ENCODE measurements at regions not wholly inside any gene's neighbourhood (a gene's known extent, or its start where the extent isn't known, plus 50 kb on each side); places are given as distances from the start of the nearest gene placed in this dataset.

- no peak for DNase-seq
Measured at GRCh38 chr14:61226015-61226654, 55.0 kb downstream of the TMEM30B start.

DNA sequence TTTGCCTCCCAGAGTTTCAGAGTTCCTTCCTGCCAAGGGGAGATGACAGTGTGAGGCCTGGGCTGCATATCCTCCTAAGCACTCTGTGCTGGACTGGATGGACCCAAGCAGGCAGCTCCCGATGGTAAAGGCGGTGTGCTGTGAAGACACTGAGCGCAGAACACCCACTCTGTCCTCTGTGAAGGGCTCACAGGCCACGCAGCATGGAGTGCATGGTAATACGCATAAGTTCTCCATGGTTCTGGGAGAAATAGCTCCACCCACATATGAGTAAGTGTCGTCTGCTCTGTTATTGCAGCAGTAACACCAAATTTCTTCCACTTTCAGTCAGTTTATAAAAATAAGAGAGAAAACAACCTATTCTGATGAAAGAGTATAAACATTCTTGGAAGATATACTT, 55.8 kb downstream of the TMEM30B start:
- DNase-seq: no peak

- no peak for DNase-seq
Measured at GRCh38 chr14:61223552-61223951, 57.6 kb downstream of the TMEM30B start.

GRCh38 chr14:61222388-61222787, 58.8 kb downstream of the TMEM30B start:
- DNase-seq: no peak

GRCh38 chr14:61221906-61222305, 59.2 kb downstream of the TMEM30B start:
- DNase-seq: no peak

DNA sequence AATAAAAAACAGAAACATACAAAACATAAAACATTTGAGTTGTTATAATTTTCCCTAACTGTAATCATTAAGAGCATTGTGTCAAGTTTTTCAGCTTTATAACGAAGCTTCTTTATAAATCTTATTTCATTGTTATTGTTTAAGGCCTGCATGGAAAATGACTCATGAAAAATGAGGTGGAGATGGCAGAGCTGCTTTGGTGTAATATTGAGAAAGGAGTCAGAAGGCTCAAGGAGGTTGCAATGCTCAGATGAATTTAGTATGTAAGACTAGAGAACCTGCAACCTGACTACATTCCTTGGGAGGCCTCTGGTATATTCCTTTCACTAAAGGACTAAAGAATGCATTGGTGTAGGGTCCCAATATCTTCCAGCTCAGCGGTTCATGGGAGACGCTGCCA, 61.5 kb downstream of the TMEM30B start:
- no peak for DNase-seq

DNA sequence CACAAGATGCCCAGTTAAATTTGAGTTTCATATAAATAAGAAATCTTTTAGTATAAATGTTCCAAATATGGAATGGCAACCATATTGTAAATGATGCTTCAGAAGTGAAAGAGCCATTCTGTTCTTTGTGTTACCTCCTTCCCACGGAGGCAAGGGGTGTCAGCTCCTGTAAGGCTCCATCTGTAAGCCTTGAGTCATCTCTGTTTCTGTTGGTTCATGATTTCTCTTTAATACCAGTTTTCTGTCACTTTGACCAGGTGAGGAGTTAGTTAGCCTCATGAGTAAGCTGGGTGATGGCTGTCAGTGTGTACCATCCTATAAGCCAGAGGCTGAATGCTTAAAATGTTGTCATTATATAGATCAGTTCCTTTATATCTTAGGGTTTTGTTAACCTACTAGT, 61.9 kb downstream of the TMEM30B start:
- no peak for DNase-seq

GRCh38 chr14:61218767-61219166, 62.4 kb downstream of the TMEM30B start:
- DNase-seq: peak; percentile 61

DNA sequence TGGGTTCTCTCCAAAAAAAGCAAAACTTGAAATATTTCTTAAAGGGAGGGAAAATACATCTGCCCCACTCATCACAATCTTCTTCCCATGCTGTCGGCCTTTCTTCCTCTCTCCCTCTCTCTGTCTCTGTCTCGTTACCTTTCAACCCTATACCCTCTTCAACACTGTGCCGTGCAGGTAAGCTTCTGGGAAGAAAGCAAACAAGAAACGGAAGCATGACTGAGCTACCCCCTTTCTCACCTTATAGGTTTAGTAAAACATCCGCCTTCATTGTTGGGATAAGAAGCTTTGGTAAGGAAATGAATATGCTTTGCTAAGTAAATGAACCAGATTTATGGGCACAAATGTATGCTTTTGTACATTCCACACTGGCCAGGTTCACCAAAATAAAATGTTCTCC, 63.0 kb downstream of the TMEM30B start:
- DNase-seq: no peak

DNA sequence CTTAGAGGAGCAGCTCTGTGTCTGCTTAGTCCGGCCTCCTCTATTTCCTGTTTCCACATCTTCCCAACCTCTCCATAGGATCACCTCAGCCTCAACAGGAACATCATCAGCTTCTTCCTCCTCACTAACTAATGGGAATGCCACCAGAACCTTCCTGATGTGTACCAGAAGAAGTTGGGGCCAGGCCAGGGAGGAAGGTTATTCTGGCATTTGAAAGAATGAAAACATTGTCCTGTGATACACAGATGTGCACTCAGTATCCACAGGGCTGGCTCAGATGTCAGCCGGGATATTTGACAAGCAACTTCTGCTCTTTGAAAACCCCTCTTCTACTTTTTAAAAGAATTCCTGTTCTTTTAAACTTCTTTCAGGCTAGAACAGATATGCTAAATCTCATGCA, 63.6 kb downstream of the TMEM30B start:
- DNase-seq: no peak

DNA sequence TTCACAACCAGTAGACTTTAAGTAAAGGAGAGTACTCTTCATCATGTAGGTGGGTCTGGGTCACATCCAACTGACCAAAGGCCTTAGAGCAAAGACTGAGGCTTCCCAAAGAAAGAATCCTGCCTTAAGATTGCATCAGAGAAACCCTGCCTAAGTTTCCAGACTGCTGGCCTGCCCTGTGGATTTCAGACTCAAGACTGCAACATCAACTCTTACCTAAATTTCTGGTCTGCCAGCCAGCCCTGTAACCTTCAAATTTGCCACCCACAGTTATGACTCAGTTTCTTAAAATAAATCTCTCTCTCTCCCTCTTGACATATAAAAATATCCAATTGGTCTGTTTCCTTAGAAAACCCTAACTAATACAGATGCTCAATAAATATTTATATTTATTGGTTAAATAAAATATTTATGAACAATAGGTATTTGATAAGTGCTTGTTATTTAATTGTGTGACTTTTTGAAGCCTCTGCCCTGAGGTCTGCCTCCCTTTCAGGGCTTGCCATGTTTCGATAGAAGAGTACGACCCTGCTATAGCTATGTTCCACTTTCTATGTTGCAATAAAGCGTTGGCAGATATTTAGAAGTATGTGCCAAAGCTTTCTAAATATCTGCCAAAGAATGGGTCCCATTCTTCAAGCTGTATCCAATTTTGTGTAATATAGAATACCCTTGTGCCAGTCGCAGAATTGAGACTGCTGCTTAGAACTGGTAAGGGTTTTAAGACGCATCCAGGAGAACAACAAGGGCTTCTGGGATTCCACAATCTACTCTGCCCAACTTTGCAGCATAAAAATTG, 65.7 kb downstream of the TMEM30B start:
- DNase-seq: no peak

DNA sequence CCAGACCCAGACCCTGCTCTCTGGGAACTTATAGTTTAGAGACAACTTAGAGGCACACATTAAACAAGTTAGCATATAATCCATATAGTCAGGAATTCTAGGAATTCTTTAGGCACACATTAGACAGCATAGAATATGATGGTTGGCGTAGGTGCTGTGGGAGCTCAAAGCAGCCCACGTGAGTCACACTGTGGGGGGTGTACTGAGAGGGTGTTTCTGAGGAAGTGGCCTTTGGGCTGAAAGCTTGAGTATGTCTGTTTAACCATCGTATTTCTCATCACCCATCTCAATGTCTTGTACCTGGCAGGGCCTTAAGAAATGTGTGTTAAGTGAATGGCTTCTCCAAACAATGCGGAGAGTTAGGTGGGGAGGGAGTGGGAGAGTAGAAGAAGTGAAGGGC, 67.2 kb downstream of the TMEM30B start:
- DNase-seq: no peak

GRCh38 chr14:61213191-61213621, 67.9 kb downstream of the TMEM30B start:
- no peak for DNase-seq

GRCh38 chr14:61212546-61212945, 68.6 kb downstream of the TMEM30B start:
- no peak for DNase-seq

DNA sequence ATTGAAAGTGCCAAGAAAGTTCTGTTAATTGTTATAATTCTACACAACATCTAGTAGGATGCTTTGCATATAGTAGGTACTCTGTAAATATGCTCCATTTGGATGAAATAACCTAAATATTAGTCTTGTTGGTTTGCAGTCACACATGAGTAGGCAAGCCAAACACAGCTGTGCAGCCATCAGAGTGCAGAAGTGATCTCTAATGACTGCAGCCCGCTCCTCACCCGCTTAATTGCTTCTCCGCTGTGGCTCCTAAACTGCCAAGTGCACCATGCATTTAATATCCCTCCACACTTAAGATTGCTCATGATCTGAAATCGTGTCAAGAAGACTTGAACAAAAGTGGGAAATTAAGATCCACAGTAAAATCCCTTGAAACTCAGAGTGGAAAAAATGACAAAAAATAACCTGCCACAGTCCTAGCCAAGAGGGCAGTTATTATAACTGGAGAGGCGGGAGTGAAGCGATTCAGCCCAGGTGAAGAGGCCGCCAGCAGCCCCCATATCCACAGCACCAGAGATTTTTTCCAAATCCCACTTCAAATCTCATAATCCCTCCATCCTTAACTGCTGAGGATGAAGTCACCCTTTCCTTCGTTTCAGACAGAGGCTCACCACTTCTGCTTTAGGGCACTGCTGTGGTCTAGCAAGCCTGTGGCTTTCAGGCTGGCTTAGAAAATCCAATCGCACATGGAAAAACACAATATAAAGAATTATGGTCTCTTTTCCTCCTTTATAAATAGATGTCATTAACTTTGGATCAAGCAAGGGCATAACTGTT, 69.5 kb downstream of the TMEM30B start:
- peak; percentile 57 for DNase-seq

GRCh38 chr14:61203081-61203753, 77.9 kb downstream of the TMEM30B start:
- peak; percentile 73 for DNase-seq

DNA sequence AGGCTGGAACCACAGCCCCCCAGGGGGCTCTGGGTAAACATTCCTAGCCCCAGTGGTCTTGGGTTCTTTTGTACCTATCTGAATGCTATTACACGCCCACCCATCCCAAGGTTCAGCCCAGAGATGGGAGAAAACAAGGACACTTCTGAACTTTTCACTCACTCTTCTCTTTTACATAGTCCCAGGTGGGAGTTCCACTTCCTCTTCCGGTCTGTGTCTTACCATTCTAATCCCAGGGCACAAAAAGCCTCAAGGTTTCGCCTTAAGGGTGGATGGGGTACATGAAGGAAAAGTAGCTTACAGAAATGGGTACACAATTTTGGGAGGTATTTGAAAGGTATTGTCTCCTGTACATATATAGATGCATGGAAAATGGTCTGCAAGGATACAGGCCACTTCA, 79.0 kb downstream of the TMEM30B start:
- DNase-seq: no peak

- no peak for DNase-seq
Measured at GRCh38 chr14:61201171-61201570, 80.0 kb downstream of the TMEM30B start.

DNA sequence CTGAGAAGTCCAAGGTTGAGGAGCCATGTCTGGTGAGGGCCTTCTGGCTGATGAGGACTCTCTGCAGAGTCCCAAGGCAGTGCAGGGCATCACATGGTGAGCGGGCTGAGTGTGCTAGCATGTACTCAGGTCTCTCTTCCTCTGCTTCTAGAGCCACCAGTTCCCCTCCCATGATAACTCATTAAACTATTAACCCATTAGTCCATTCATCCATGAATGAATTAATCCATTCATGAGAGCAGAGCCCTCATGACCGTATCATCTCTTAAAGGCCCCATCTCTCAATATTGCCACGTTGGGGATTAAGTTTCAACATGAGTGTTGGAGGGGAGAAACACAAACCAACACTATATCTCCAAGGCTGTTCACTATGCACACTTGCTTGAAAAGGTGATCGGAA, 83.7 kb downstream of the TMEM30B start:
- DNase-seq: no peak

- DNase-seq: no peak
Measured at GRCh38 chr14:61196792-61197191, 84.3 kb downstream of the TMEM30B start.

DNA sequence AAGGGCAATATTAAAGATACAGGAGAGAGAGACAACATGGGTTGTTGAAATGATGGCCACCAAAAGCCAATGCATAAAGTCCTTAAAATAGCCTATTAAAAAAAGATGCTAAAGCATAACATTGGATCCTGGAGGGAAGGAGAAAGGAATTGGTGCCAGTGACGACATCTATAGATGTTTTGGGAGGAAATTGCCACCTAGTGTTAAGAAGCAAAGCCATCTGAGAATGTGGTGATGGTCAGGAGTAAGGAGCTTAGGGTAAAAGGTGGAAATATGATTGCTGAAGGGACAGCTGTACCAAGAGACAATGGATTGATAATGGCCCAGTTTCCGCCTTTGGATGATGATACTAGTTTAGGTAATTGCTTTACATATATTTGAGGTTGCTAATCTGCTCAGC, 85.1 kb downstream of the TMEM30B start:
- DNase-seq: no peak

GRCh38 chr14:61193476-61193875, 87.7 kb downstream of the TMEM30B start:
- DNase-seq: no peak

- DNase-seq: no peak
Measured at GRCh38 chr14:61192989-61193388, 88.1 kb downstream of the TMEM30B start.

All from right hindlimb (tissue), 1 donor.